ENCODE measurements at regions not wholly inside any gene's neighbourhood (a gene's known extent, or its start where the extent isn't known, plus 50 kb on each side); places are given as distances from the start of the nearest gene placed in this dataset.

GRCh38 chr15:85925649-85926237, 131.0 kb upstream of the KLHL25 start:
- no peak for TF ChIP-seq POLR2A (IDR thresholded peaks at IDR 0.05; ENCODE audit: low read depth, low read length)
- no peak for TF ChIP-seq POLR2AphosphoS5 (IDR thresholded peaks at IDR 0.05; ENCODE audit: low read depth, low read length)
- TF ChIP-seq TAF1 (IDR thresholded peaks at IDR 0.05; ENCODE audit: borderline replicate concordance, low read depth, low read length) = no peak
- FAIRE-seq (no peak), DNase-seq (ENCODE audit: insufficient read length) (no peak)

- no peak for DNase-seq (ENCODE audit: insufficient read length)
- no peak for FAIRE-seq
- TF ChIP-seq POLR2A (IDR thresholded peaks at IDR 0.05; ENCODE audit: low read depth, low read length) (no peak), POLR2AphosphoS5 (IDR thresholded peaks at IDR 0.05; ENCODE audit: low read depth, low read length) (no peak), TAF1 (IDR thresholded peaks at IDR 0.05; ENCODE audit: borderline replicate concordance, low read depth, low read length) (no peak)
Observed at GRCh38 chr15:85926834-85927233, 132.1 kb upstream of the KLHL25 start.

- DNase-seq (ENCODE audit: insufficient read length) = no peak
- TF ChIP-seq POLR2AphosphoS5 (IDR thresholded peaks at IDR 0.05; ENCODE audit: low read depth, low read length) = no peak
- TF ChIP-seq TAF1 (IDR thresholded peaks at IDR 0.05; ENCODE audit: borderline replicate concordance, low read depth, low read length) = no peak
- no peak for TF ChIP-seq POLR2A (IDR thresholded peaks at IDR 0.05; ENCODE audit: low read depth, low read length)
- no peak for FAIRE-seq
Observed at GRCh38 chr15:85927931-85928537, 133.3 kb upstream of the KLHL25 start.

- FAIRE-seq (no peak), DNase-seq (ENCODE audit: insufficient read length) (no peak)
- TF ChIP-seq POLR2AphosphoS5 (IDR thresholded peaks at IDR 0.05; ENCODE audit: low read depth, low read length) (no peak), TAF1 (IDR thresholded peaks at IDR 0.05; ENCODE audit: borderline replicate concordance, low read depth, low read length) (no peak), POLR2A (IDR thresholded peaks at IDR 0.05; ENCODE audit: low read depth, low read length) (no peak)
Observed at GRCh38 chr15:85929786-85930185, 135.1 kb upstream of the KLHL25 start.

GRCh38 chr15:85932391-85932790, 137.7 kb upstream of the KLHL25 start:
- FAIRE-seq (no peak), DNase-seq (ENCODE audit: insufficient read length) (no peak)
- no peak for TF ChIP-seq POLR2AphosphoS5 (IDR thresholded peaks at IDR 0.05; ENCODE audit: low read depth, low read length)
- TF ChIP-seq POLR2A (IDR thresholded peaks at IDR 0.05; ENCODE audit: low read depth, low read length) = no peak
- TF ChIP-seq TAF1 (IDR thresholded peaks at IDR 0.05; ENCODE audit: borderline replicate concordance, low read depth, low read length) = no peak

- DNase-seq (ENCODE audit: insufficient read length) (no peak), FAIRE-seq (no peak)
- no peak for TF ChIP-seq TAF1 (IDR thresholded peaks at IDR 0.05; ENCODE audit: borderline replicate concordance, low read depth, low read length)
Observed at GRCh38 chr15:85934691-85935090, 140.0 kb upstream of the KLHL25 start.

GRCh38 chr15:85935182-85935581, 140.5 kb upstream of the KLHL25 start:
- no peak for DNase-seq (ENCODE audit: insufficient read length)
- no peak for FAIRE-seq
- TF ChIP-seq TAF1 (IDR thresholded peaks at IDR 0.05; ENCODE audit: borderline replicate concordance, low read depth, low read length) (no peak), POLR2A (IDR thresholded peaks at IDR 0.05; ENCODE audit: low read depth, low read length) (no peak), POLR2AphosphoS5 (IDR thresholded peaks at IDR 0.05; ENCODE audit: low read depth, low read length) (no peak)

- no peak for DNase-seq (ENCODE audit: insufficient read length)
- TF ChIP-seq TAF1 (IDR thresholded peaks at IDR 0.05; ENCODE audit: borderline replicate concordance, low read depth, low read length) (no peak), POLR2A (IDR thresholded peaks at IDR 0.05; ENCODE audit: low read depth, low read length) (no peak), POLR2AphosphoS5 (IDR thresholded peaks at IDR 0.05; ENCODE audit: low read depth, low read length) (no peak)
- no peak for FAIRE-seq
Observed at GRCh38 chr15:85937661-85938060, 142.0 kb upstream of the AGBL1 start.

- TF ChIP-seq POLR2AphosphoS5 (IDR thresholded peaks at IDR 0.05; ENCODE audit: low read depth, low read length) = no peak
- no peak for TF ChIP-seq POLR2A (IDR thresholded peaks at IDR 0.05; ENCODE audit: low read depth, low read length)
- TF ChIP-seq TAF1 (IDR thresholded peaks at IDR 0.05; ENCODE audit: borderline replicate concordance, low read depth, low read length) = no peak
- no peak for FAIRE-seq
- no peak for DNase-seq (ENCODE audit: insufficient read length)
Observed at GRCh38 chr15:85941186-85941855, 138.3 kb upstream of the AGBL1 start.

- DNase-seq (ENCODE audit: insufficient read length) (no peak), FAIRE-seq (no peak)
- TF ChIP-seq TAF1 (IDR thresholded peaks at IDR 0.05; ENCODE audit: borderline replicate concordance, low read depth, low read length) (no peak), POLR2AphosphoS5 (IDR thresholded peaks at IDR 0.05; ENCODE audit: low read depth, low read length) (no peak), POLR2A (IDR thresholded peaks at IDR 0.05; ENCODE audit: low read depth, low read length) (no peak)
Observed at GRCh38 chr15:85942632-85943031, 137.0 kb upstream of the AGBL1 start.

- no peak for FAIRE-seq
- DNase-seq (ENCODE audit: insufficient read length) = no peak
Observed at GRCh38 chr15:85943151-85943550, 136.5 kb upstream of the AGBL1 start.

GRCh38 chr15:85943791-85944190, 135.9 kb upstream of the AGBL1 start:
- TF ChIP-seq POLR2AphosphoS5 (IDR thresholded peaks at IDR 0.05; ENCODE audit: low read depth, low read length) (no peak), TAF1 (IDR thresholded peaks at IDR 0.05; ENCODE audit: borderline replicate concordance, low read depth, low read length) (no peak), POLR2A (IDR thresholded peaks at IDR 0.05; ENCODE audit: low read depth, low read length) (no peak)
- FAIRE-seq = no peak
- no peak for DNase-seq (ENCODE audit: insufficient read length)

More at GRCh38 chr15:85943151-85943550, 136.5 kb upstream of the AGBL1 start:
- no peak for TF ChIP-seq POLR2A (IDR thresholded peaks at IDR 0.05; ENCODE audit: low read depth, low read length)
- TF ChIP-seq TAF1 (IDR thresholded peaks at IDR 0.05; ENCODE audit: borderline replicate concordance, low read depth, low read length) = no peak
- TF ChIP-seq POLR2AphosphoS5 (IDR thresholded peaks at IDR 0.05; ENCODE audit: low read depth, low read length) = no peak

Data from GM12892 (cell line).